ENCODE measurements at regions not wholly inside any gene's neighbourhood (a gene's known extent, or its start where the extent isn't known, plus 50 kb on each side); places are given as distances from the start of the nearest gene placed in this dataset.

DNA sequence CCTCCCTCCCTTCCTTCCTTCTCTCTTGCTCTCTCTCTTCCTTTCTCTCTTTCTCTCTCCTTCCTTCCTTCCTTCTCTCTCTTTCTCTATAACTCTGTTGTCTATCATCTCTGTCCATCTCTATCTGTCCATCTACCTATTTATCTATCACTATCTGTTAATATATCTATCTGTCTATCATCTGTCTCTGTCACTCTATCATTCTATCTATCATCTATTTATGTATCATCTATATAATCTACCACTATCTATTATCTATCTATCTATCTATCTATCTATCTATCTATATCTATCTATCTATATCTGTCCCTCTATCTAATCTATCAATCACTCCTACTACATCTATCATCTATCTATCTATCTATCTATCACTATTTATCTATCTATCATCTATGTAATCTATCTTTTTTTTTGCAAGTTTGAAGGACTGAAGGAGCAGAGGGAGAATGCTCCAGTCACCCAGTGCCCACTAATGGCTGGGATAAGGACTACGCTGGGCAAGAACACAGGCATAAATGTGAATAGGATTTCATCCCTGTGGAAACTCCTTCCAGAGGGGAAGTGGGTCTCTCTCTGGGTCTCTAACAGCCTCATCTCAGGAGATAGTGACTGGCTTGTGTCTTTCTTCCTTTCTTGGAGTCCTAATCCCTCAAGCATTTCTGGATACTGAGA, 427.0 kb downstream of the LPIN1 start:
- TF ChIP-seq, protein P1, sequence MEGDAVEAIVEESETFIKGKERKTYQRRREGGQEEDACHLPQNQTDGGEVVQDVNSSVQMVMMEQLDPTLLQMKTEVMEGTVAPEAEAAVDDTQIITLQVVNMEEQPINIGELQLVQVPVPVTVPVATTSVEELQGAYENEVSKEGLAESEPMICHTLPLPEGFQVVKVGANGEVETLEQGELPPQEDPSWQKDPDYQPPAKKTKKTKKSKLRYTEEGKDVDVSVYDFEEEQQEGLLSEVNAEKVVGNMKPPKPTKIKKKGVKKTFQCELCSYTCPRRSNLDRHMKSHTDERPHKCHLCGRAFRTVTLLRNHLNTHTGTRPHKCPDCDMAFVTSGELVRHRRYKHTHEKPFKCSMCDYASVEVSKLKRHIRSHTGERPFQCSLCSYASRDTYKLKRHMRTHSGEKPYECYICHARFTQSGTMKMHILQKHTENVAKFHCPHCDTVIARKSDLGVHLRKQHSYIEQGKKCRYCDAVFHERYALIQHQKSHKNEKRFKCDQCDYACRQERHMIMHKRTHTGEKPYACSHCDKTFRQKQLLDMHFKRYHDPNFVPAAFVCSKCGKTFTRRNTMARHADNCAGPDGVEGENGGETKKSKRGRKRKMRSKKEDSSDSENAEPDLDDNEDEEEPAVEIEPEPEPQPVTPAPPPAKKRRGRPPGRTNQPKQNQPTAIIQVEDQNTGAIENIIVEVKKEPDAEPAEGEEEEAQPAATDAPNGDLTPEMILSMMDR (IDR thresholded peaks at IDR 0.05; ENCODE audit: low read depth, low read length), result no peak
- TF ChIP-seq POLR2A (IDR thresholded peaks at IDR 0.05; ENCODE audit: extremely low read depth, insufficient read length) (no peak), MYC (IDR thresholded peaks at IDR 0.05; ENCODE audit: low read depth, low read length) (no peak)
